SJSA1 (cell line): ENCODE measurements at regions not wholly inside any gene's neighbourhood (a gene's known extent, or its start where the extent isn't known, plus 50 kb on each side); places are given as distances from the start of the nearest gene placed in this dataset.
A peak's percentile ranks its signal among the peaks of the same experiment; 100 is the strongest.

ENCODE experiments used
- DNase-seq, 2 experiments: peaks; one replicate each; pipeline ENCODE4 v3.0.0-alpha.2; 2015 to 2020; ENCODE audit warnings: low spot score in 2 of 2, low read depth in 1 of 2
- H3K27ac ChIP-seq: fragments of 250-450 bp; sonication (Bioruptor Pico); 2 replicates; pipeline ENCODE4 v1.5.1; 2020; ENCODE audit warnings: mild to moderate bottlenecking, moderate library complexity
- H3K27me3 ChIP-seq: fragments of 250-450 bp; sonication (Bioruptor Pico); replicated peaks from 2 replicates; pipeline ENCODE4 v1.5.1; 2020; ENCODE audit warnings: mild to moderate bottlenecking, moderate library complexity
- H3K36me3 ChIP-seq: fragments of 250-450 bp; sonication (Bioruptor Pico); 2 replicates; pipeline ENCODE4 v1.5.1; 2020; ENCODE audit warnings: mild to moderate bottlenecking
- H3K4me1 ChIP-seq: fragments of 250-450 bp; sonication (Bioruptor Pico); replicated peaks from 2 replicates; pipeline ENCODE4 v1.6.1; 2021; ENCODE audit warnings: mild to moderate bottlenecking
- H3K4me3 ChIP-seq: fragments of 250-450 bp; sonication (Bioruptor Pico); 2 replicates; pipeline ENCODE4 v1.5.1; 2020; ENCODE audit warnings: mild to moderate bottlenecking
- H3K9me3 ChIP-seq: fragments of 250-450 bp; sonication (Bioruptor Pico); replicated peaks from 2 replicates; pipeline ENCODE4 v1.5.1; 2020; ENCODE audit warnings: mild to moderate bottlenecking

DNA sequence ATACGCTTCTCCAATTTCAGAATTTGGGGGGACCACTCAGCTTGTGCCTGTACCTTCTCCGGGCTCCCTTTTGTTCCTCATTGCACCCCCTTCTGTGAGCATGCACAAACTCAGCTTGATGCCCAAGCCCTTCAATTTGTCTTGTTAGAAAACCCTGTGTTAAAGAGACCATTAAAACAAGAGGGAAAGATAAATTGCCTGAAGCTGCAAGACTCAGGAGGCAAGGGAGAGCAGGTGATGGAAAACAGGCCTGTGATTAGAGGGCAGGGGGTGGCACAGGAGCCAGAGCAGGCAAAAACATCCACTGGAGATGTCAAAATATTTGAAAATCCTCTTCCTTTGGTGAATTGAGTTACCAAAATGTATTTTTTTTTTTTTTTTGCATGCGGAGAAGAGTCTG is 121.7 kb downstream of the MIAT start:
- no peak overlapping the region for H3K4me3 ChIP-seq
- 0 out of 2 replicates have a peak, but pooled peaks cover 4% of the 10 kb centered on the region for H3K36me3 ChIP-seq
- no peak overlapping the region for H3K27ac ChIP-seq
- no peak for DNase-seq
- H3K27me3 ChIP-seq, result no peaks in the 10 kb centered on the region
- peaks cover 7% of the 10 kb centered on the region for H3K9me3 ChIP-seq
- peaks cover 26% of the 10 kb centered on the region for H3K4me1 ChIP-seq

DNA sequence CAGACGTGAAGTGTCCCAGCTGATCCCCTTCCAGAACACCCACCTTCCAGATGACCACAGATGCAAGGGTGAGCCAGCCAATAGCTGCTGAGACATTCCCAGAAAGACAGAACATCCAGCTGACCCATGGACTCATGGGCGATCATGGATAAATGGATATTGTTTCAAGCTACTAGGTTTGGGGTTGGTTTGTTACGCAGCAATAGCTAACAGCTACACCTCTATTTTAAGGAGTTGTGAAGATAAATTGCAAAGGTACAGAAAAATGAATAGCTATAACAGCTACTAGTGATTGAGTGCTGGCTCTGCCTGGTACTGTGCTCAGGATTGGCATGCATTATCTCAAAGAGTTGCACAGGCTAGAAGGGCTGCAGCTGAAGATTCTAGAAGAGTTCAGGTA is 122.5 kb downstream of the MIAT start:
- 0 out of 2 replicates have a peak, but pooled peaks cover 4% of the 10 kb centered on the region for H3K36me3 ChIP-seq
- H3K27ac ChIP-seq, result no peak overlapping the region
- H3K27me3 ChIP-seq, result no peaks in the 10 kb centered on the region
- DNase-seq, result no peak
- peaks cover 7% of the 10 kb centered on the region for H3K9me3 ChIP-seq
- no peak overlapping the region for H3K4me3 ChIP-seq
- peaks cover 26% of the 10 kb centered on the region for H3K4me1 ChIP-seq

DNA sequence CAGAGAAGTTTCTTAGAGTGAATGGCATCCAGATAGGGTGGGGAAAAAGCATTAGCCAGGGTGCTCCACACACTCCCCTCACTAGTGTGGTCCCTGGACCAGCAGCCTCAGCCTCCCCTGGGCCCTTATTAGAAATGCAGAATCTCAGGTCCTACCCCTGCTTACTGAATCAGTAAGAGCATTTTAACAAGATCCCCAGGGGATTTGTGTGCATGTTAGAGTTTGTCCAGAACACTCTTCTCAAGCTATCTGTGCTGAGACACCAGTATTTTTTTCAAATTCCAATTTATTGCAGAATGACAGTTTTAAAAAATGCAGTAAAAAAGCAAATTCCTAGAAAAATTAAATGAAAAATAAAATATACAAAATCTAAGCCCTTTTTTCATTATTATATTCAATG is 123.1 kb downstream of the MIAT start:
- Histone ChIP-seq H3K4me3 (no peak overlapping the region), H3K9me3 (peaks cover 7% of the 10 kb centered on the region), H3K27ac (no peak overlapping the region), H3K36me3 (0 out of 2 replicates have a peak, but pooled peaks cover 4% of the 10 kb centered on the region), H3K4me1 (peaks cover 26% of the 10 kb centered on the region), H3K27me3 (no peaks in the 10 kb centered on the region)
- no peak for DNase-seq

DNA sequence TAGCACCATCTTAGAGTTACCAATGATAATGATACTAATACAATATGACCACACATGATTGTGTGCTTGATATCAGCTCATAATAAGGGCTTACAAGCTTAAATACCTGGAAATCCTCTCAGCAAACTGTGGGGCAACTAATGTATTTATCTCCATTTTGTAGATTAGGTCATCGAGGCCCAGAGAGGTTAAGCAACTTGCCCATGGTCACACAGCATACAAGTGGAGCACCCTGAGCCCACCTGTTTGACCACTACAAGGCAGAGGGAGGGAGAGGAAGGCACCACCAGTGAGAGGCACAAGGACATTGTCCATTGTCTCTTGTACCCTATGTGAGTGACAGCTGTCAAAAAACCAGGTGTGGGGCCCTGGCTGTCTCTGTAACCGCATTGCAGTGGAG is 123.7 kb downstream of the MIAT start:
- no peak overlapping the region for H3K4me3 ChIP-seq
- peaks cover 2% of the 10 kb centered on the region for H3K9me3 ChIP-seq
- peaks cover 26% of the 10 kb centered on the region for H3K4me1 ChIP-seq
- H3K27ac ChIP-seq, result no peak overlapping the region
- no peaks in the 10 kb centered on the region for H3K27me3 ChIP-seq
- no peak for DNase-seq
- no peaks in the 10 kb centered on the region for H3K36me3 ChIP-seq

DNA sequence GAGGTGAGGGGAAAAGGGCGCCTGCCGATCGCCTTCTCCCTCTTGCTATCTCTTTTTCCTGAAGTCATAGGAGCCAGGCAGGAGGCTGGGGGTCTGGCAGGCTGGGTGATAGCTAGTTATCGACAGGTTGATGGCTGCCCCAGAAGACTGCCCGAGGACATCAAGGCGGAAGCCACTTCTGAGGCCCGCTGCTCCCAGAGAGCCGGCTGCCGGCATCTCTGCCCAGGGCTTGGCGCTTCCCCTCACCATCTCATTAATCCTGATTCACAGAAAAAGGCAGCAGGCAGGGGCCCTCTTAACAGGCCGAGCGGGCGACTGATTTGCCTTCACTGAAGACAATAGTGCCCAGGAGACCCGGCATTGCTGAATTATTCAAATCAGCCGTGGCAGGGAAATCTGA is 124.2 kb downstream of the MIAT start:
- no peak for DNase-seq
- no peaks in the 10 kb centered on the region for H3K9me3 ChIP-seq
- H3K27ac ChIP-seq, result no peak overlapping the region
- H3K4me3 ChIP-seq, result no peak overlapping the region
- H3K36me3 ChIP-seq, result no peaks in the 10 kb centered on the region
- no peaks in the 10 kb centered on the region for H3K27me3 ChIP-seq
- peaks cover 22% of the 10 kb centered on the region for H3K4me1 ChIP-seq

DNA sequence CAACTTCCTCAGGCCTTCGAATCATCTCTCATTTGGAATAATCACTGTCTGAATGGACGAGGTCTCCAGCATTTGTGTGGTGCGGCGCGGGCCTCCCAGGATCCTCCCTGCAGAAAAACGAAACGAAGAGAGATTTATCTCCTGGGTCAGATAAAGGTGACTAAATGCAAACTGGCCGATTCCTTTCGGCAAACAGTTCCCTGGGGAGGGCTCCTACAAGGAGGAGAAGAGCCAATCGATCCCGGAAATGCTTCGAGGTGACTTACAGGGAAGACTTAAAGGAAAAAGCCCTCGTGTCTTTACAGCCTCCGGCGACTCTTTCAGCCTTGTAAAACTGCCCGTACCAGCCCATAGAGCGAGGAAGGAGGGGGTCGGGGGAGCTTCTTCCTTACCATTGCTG is 126.5 kb downstream of the MIAT start:
- no peak overlapping the region for H3K4me3 ChIP-seq
- no peaks in the 10 kb centered on the region for H3K27me3 ChIP-seq
- no peaks in the 10 kb centered on the region for H3K4me1 ChIP-seq
- no peaks in the 10 kb centered on the region for H3K9me3 ChIP-seq
- DNase-seq, result no peak
- H3K27ac ChIP-seq, result no peak overlapping the region
- no peaks in the 10 kb centered on the region for H3K36me3 ChIP-seq

DNA sequence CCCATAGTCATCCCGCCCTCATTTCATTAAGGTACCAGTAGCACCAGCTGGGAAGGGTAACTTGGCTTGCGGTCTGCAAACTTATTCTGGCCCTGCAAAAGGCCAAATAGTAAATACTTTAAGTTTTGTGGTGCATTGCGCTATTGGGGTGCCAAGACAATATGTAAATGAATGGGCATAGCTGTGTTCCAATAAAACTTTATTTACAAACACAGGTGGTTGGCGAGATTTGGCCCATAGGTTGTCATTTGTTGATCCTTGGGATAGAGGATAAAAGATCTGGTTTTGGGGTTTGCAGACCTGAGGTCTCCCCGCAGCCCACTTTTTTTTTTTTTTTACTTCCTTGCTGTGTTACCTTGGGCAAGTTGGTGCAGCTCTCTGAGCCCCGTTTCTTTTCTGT is 127.4 kb downstream of the MIAT start:
- Histone ChIP-seq H3K27me3 (no peaks in the 10 kb centered on the region), H3K4me3 (no peak overlapping the region), H3K27ac (no peak overlapping the region), H3K9me3 (no peaks in the 10 kb centered on the region), H3K4me1 (no peaks in the 10 kb centered on the region), H3K36me3 (no peaks in the 10 kb centered on the region)
- no peak for DNase-seq

DNA sequence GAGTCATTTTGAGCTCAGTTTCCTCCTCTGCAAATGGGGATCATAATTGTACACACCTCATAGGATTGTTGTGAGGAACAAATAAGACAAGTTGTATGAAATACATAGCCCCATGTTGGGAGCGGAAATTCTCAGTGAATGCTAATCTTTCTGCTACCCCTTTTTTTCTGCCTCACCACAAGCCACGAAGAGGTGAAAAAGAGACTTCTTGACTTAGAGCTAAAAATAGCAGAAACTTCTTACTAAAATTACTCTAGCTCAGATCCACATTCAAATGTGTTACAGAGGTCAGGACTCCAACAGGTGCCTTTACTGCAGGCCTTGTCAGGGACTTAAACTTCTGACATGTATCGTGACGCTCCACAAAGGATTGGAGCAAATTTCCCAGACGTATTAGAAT is 128.5 kb downstream of the MIAT start:
- Histone ChIP-seq H3K36me3 (no peaks in the 10 kb centered on the region), H3K9me3 (no peaks in the 10 kb centered on the region), H3K4me1 (no peaks in the 10 kb centered on the region), H3K27me3 (no peaks in the 10 kb centered on the region), H3K4me3 (no peak overlapping the region), H3K27ac (no peak overlapping the region)
- DNase-seq, result no peak

DNA sequence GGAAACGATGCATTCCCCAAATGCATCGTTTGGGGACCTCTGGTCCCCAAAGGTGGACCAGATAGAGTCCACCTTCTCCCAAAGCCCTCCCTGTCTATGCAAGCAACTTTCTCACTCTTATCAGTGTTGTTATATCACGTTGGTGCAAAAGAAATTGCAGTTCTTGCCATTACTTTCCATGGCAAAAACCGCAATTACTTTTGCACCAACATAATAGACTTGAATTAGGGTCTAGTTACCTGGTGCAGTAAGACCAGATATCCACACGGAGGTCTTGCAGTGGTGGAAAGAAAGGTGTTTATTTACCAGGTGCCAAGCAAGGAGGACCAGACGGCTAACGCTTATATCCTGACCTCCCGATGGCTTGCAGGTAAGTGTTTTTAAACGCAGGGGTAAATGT is 129.0 kb downstream of the MIAT start:
- no peaks in the 10 kb centered on the region for H3K4me1 ChIP-seq
- H3K27me3 ChIP-seq, result no peaks in the 10 kb centered on the region
- DNase-seq, result no peak
- no peak overlapping the region for H3K27ac ChIP-seq
- no peak overlapping the region for H3K4me3 ChIP-seq
- H3K36me3 ChIP-seq, result no peaks in the 10 kb centered on the region
- H3K9me3 ChIP-seq, result no peaks in the 10 kb centered on the region

DNA sequence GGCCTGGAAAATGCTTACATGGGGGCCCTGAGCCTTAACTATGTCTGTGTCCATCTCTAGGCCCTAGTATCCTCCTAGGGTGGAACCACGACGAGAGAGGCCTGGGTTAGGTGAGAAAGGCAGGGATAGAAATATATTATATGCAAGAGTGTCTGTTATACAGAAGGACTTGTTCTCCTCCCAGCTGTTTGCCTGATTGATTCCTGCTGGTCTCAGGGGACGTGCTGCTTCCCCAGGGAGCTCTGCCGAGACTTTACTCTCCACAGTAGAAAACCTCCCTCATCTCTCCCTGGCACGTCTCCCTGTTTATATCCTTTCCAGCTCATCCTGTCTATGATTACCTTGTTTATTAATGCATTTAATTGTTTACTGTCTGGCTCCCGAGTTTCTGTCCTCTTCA is 132.6 kb downstream of the MIAT start:
- Histone ChIP-seq H3K4me1 (no peaks in the 10 kb centered on the region), H3K4me3 (no peak overlapping the region), H3K27me3 (no peaks in the 10 kb centered on the region), H3K27ac (no peak overlapping the region), H3K36me3 (no peaks in the 10 kb centered on the region), H3K9me3 (no peaks in the 10 kb centered on the region)
- no peak for DNase-seq

DNA sequence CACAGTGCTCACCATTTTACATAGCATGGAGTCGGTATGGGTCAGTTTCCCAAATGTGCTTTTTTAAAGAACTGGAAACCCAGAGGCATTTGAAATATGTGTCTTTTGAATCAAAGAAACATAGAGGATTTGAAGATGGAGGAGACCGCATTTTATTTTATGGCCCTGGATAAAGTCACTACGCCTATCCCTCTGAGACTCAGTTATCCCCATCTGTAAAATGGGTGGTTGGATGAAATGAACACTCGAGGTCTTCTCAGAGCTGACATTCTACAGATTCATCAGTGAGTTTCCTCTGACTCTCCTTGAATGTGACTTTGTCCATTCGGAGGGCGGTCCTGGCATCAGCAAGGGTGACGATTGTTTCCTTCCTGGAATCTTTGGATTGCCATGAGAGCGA is 135.1 kb downstream of the MIAT start:
- H3K4me3 ChIP-seq, result no peak overlapping the region
- peaks cover 7% of the 10 kb centered on the region; the same call in 1 of the 2 replicates for H3K4me1 ChIP-seq
- no peaks in the 10 kb centered on the region for H3K36me3 ChIP-seq
- no peak for DNase-seq
- no peak overlapping the region for H3K27ac ChIP-seq
- no peaks in the 10 kb centered on the region for H3K27me3 ChIP-seq
- no peaks in the 10 kb centered on the region for H3K9me3 ChIP-seq

DNA sequence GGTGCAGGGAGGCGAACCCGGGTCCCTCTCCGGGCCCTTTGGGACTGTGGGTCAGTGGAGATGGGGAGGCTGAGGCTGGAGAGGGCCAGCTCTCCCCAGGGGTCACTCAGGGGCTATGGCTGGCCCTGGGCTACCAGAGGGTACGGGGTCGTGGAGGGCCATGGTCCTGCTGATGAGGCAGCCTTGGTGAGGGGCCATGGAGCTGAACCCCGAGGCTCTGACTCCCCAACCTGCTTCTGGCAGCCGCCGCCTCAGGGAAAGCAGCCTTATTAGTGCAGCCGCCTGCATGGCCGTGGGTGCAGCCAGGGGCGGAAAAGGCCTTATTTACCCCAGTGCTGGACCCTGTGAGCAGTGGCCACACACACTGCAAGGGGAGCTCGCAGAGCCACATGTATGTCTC is 139.4 kb downstream of the MIAT start:
- Histone ChIP-seq H3K27me3 (no peaks in the 10 kb centered on the region), H3K36me3 (no peaks in the 10 kb centered on the region), H3K9me3 (no peaks in the 10 kb centered on the region), H3K27ac (no peak overlapping the region), H3K4me1 (peaks cover 33% of the 10 kb centered on the region), H3K4me3 (no peak overlapping the region)
- no peak for DNase-seq

DNA sequence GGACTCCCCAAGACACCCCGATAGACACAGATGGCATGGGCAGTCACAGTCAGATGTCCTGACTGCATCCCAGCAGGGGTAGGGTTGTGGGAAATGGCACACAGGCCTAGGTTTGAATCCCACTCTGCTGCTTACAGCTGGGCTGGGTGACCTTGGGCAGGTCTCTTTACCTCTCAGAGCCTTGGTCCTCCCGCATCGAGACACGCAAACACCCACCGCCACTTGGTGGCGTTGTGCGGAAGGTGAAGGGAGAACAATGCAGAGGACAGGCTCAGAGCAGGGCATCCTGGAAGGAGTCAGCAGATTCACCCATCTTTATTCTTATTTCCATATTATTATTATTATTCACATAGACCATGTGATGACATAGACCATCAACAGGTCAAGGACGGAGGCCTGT is 140.5 kb downstream of the MIAT start:
- no peak overlapping the region for H3K4me3 ChIP-seq
- H3K27ac ChIP-seq, result no peak overlapping the region
- H3K36me3 ChIP-seq, result no peaks in the 10 kb centered on the region
- H3K4me1 ChIP-seq, result peaks cover 44% of the 10 kb centered on the region
- no peaks in the 10 kb centered on the region for H3K9me3 ChIP-seq
- H3K27me3 ChIP-seq, result no peaks in the 10 kb centered on the region
- no peak for DNase-seq

DNA sequence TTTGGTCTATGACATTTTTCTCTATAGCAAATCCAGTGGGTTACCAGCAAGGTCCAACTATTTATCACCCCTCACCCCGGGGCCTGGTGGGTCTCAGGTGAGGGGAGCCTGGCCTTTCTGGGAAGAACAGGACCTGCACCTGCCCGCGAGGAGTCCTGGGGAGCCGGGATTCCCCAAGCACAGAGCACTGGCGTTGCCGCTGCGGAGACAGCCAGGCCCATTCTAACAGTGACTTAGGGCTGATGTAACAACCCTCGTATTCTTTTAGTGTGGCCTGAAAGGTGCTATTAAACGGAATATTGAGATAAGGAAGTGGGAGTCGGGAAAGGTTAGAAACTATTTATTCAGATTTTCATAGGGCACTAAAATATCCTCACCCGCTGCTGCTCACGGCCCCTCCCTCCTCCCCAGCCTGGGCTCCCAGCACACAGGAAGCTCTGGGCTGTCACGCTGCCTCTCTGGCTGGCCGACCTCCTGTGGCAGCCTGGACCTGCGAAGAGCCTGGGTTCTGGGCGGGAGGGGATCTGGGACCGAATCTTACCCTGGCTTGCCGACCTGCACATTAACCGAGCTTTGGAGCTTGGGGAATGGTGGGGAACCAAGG is 141.2 kb downstream of the MIAT start:
- no peak for DNase-seq
- no peaks in the 10 kb centered on the region for H3K27me3 ChIP-seq
- no peak overlapping the region for H3K4me3 ChIP-seq
- no peaks in the 10 kb centered on the region for H3K9me3 ChIP-seq
- no peaks in the 10 kb centered on the region for H3K36me3 ChIP-seq
- H3K4me1 ChIP-seq, result peaks cover 47% of the 10 kb centered on the region
- H3K27ac ChIP-seq, result no peak overlapping the region

DNA sequence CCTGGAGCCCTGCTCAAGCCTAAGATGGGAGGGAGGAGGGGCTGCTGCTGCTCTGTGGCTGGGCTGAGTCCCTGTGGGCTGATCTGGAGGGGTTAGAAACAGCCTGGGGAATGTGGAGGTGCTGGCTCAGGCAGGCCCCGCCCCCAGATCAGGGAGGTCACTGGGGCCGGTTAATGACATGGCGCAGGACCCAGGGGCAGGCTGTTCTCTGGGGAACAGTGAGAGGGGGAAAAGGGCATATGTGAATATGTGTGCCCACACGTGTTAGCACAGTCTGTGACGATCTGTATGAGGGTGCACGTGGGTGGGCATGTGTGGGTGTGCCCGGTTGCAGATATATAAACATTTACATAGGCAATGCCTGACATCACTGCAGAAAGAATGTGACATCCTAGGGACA is 143.5 kb downstream of the MIAT start:
- no peak overlapping the region for H3K4me3 ChIP-seq
- peaks cover 65% of the 10 kb centered on the region for H3K4me1 ChIP-seq
- no peaks in the 10 kb centered on the region for H3K27me3 ChIP-seq
- peak; percentile 95 to 96 for DNase-seq
- H3K36me3 ChIP-seq, result no peaks in the 10 kb centered on the region
- peak overlapping the region; percentile 93 for H3K27ac ChIP-seq
- no peaks in the 10 kb centered on the region for H3K9me3 ChIP-seq
